Lower leg skin (tissue), 4 donors: ENCODE measurements at regions not wholly inside any gene's neighbourhood (a gene's known extent, or its start where the extent isn't known, plus 50 kb on each side); places are given as distances from the start of the nearest gene placed in this dataset.

Experiments used
- DNase-seq, 2 donors: peaks; one replicate each; pipeline ENCODE4 v3.0.0-alpha.2; 2019; ENCODE audit warnings: low spot score in 2 of 2
- H3K4me3 ChIP-seq: fragments of 200-600 bp; sonication (generic); 2 replicates; pipeline ENCODE4 v1.5.1; 2017; ENCODE audit warnings: mild to moderate bottlenecking, low read depth; ENCODE audit not compliant: poor library complexity, severe bottlenecking
- CTCF ChIP-seq, 3 donors: fragments of 450-650 bp; IDR thresholded peaks; one replicate each; pipeline ENCODE4 v1.5.1; 2016; ENCODE audit warnings: antibody characterized with exemption in 3 of 3, mild to moderate bottlenecking in 3 of 3, moderate library complexity in 2 of 3
- POLR2A ChIP-seq, 2 donors: fragments of 450-650 bp; IDR thresholded peaks; one replicate each; pipeline ENCODE4 v1.6.1; 2016 to 2017; ENCODE audit warnings: antibody characterized with exemption in 2 of 2, mild to moderate bottlenecking in 1 of 2, moderate library complexity in 1 of 2
- WGBS, 2 donors: methylation state at CpG; one replicate each; pipeline ENCODE4 v1.1.5; 2018; 5-methylcytosine and 5-hydroxymethylcytosine counted together
- intact Hi-C: fragments of 100-400 bp; cut with DNase I; formaldehyde crosslinking; loops from one replicate; pipeline ENCODE4 v1.15.0; 2023; ENCODE audit warnings: low total_unique reads

- H3K4me3 ChIP-seq = no peak overlapping the region
- no peak for TF ChIP-seq CTCF (IDR thresholded peaks at IDR 0.05)
- no peak for TF ChIP-seq POLR2A (IDR thresholded peaks at IDR 0.05)
- no peak for DNase-seq
- intact Hi-C loops = no loop called here
Observed at GRCh38 chr3:148089171-148089570, 608.5 kb upstream of the AGTR1 start.

- TF ChIP-seq CTCF (IDR thresholded peaks at IDR 0.05) (no peak), POLR2A (IDR thresholded peaks at IDR 0.05) (no peak)
- intact Hi-C loops = no loop called here
- no peak for DNase-seq
- H3K4me3 ChIP-seq = no peak overlapping the region
- WGBS, 2 donors = 46 to 51% methylated on average over 2 of the region's 2 CpGs
Observed at GRCh38 chr3:148090156-148090555, 607.5 kb upstream of the AGTR1 start.

GRCh38 chr3:148092624-148093347, 604.9 kb upstream of the AGTR1 start:
- TF ChIP-seq POLR2A (IDR thresholded peaks at IDR 0.05) = no peak
- 46 to 49% methylated on average over 5 of the region's 5 CpGs for WGBS, 2 donors
- no peak overlapping the region for H3K4me3 ChIP-seq
- intact Hi-C loops = no loop called here
- DNase-seq = no peak

- WGBS, 2 donors = 48 to 51% methylated on average over 1 of the region's 1 CpG
- DNase-seq = no peak
- no peak overlapping the region for H3K4me3 ChIP-seq
- TF ChIP-seq CTCF (IDR thresholded peaks at IDR 0.05) (no peak), POLR2A (IDR thresholded peaks at IDR 0.05) (no peak)
- intact Hi-C loops = no loop called here
Observed at GRCh38 chr3:148093753-148094152, 604.0 kb upstream of the AGTR1 start.

- DNase-seq = no peak
- TF ChIP-seq POLR2A (IDR thresholded peaks at IDR 0.05) (no peak), CTCF (IDR thresholded peaks at IDR 0.05) (no peak)
- H3K4me3 ChIP-seq = no peak overlapping the region
- 65 to 75% methylated on average over 5 of the region's 5 CpGs for WGBS, 2 donors
- intact Hi-C loops = no loop called here
Observed at GRCh38 chr3:148095962-148096361, 601.7 kb upstream of the AGTR1 start.

GRCh38 chr3:148100476-148100875, 597.2 kb upstream of the AGTR1 start:
- no peak for DNase-seq
- intact Hi-C loops = no loop called here
- no peak overlapping the region for H3K4me3 ChIP-seq
- TF ChIP-seq POLR2A (IDR thresholded peaks at IDR 0.05) = no peak
- no peak for TF ChIP-seq CTCF (IDR thresholded peaks at IDR 0.05)
